G401 (cell line): ENCODE measurements at regions not wholly inside any gene's neighbourhood (a gene's known extent, or its start where the extent isn't known, plus 50 kb on each side); places are given as distances from the start of the nearest gene placed in this dataset.

Source experiments
- DNase-seq: peaks from one replicate; pipeline ENCODE4 v3.0.0-alpha.2; 2015; ENCODE audit warnings: low spot score
- in situ Hi-C: cut with HindIII; loops from 2 replicates; pipeline ENCODE4 v1.10.0; 2016; ENCODE audit warnings: low sequenced_read_pairs, mixed read lengths

DNA sequence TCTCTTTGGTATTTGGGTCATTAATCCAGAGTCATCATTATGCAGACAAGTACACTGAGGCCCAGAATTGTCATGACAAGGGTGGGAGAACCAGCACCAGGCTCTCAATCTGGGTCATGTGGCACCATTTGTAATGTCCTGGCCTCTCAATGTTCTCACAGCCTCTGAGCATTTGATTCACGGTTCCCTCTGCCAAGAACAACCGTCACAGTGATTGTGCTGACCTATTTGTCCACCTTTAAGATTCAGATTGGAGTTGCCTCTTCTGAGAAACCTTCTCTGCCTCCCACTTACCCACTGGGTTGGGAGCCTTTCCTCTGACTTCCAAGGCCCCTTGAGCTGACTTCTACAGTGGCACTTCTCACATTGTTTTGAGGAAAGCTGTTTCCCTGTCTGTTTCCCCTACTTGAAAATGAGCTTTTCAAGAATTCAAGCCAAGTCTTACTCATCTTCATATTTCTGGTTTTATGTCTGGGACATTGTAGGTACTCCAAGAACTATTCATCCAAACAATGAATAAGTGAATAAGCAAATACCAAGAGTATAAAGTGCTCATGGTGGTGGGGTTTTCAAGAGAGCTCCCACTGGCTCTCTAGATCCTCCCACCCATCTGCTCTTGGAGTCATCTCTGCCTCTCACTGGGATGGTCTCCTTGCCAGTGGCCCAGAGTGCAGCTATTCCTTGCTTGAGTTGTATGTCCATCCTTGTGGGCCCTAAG lies 126.4 kb upstream of the E2F8 start:
- in situ Hi-C loops = no loop called here
- DNase-seq = no peak

DNA sequence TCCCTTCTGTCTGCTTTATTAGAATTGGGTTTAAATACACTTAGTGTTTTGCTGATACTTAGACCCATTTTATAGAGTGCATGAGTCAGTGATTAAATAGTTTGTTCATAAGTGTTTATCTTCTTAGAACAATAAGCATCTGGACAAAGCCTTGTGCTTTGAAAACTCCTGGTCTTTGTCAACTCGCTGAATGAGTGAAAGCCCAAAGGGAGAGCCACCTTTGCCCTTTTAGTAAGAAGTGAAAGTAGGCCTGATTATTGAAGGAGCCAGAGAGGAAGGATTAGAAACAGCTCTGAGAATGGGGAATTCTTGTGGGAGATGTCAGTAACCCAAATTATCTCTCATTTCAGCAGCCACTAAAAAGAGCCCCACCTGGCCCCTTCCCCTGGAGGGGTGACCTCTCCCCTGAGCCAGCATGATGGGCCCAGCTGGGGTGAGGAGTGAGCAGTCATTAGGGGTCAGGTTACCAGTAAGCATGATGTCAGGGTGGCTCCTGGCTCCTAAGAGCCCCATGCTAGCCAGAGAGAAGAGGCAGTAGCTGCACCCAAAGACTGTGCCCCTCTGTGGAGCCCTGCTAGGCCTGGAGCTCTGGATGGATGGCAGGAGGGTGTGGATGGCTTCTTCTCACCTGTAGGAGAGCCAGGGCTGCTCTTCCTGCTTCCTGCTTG lies 125.1 kb upstream of the E2F8 start:
- DNase-seq = no peak
- in situ Hi-C loops = no loop called here

DNA sequence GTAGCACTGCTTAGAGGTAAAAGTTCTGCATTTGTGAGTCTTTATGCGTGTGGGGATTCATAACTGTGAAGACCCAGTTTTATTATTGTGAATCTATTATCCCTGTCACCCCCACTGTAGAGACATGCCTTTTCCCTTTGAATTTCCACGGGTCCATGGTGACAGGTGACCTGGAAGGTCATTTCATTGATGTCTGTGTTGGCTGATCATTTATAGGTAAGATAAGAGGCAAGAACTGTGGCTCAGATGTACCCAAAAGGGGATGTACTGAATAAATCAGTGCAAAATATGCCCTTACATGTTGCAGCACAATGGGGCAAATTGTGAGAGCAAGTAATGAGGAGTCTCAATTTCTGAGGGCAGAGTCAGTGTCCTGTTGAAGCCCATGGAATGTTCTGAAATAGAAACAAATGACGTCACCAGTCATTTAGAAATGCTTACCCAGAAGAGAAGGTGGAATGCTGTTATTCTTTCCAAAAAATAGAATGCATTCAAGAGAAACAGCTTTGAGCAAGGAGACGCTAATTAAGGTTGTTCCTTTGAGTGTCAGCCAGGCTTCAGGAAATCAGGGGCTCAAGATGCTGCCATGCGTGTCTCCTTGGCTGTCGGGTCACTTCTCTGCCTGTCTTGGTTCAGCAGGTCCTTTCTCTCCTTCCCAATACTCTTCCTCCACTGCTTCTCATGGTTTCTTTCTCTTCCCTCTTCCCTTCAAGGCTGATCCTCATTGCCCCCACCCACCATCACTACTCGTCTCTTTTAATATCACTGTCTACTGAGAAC lies 118.7 kb upstream of the E2F8 start:
- in situ Hi-C loops = no loop called here

DNA sequence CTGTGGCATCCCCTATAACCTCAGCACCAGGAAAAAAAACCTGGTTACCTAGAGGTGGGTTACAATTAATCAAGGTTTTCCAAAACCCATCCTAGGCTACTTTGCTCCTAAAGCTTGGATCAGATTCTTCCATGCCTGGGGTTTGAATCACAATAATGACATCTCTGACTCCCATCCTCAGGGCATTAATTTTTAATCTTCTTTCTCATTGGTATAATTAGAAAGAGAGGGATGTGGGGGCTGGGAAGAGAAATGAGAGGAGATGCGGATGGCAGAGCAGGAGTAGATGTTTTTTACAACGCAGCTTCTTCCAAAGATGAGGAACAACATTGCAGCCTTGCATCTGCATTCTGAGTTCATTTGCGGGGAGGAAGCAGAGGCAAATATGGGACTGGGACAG lies 117.2 kb upstream of the E2F8 start:
- in situ Hi-C loops = no loop called here
- no peak for DNase-seq

More for the DNA sequence above, 118.7 kb upstream of the E2F8 start:
- DNase-seq = no peak

DNA sequence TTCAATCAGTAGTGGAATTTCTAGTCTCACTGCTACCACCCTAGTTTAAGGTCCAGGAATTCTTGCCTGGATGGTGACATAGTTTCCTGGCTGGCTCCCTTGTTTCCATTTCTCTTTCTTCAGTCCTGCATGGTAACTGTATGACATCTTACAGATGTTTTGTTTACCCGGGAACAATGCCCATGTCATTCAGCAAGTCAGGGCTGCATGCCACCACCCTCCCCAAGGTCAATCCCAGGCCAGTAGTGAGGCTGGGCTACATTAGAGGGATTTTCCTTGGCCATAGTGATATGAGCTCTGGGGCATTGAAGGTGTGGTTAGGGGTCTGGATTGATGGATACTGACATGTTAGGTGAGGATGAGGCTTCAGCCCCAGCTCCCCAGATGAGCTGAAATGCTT lies 114.9 kb upstream of the E2F8 start:
- in situ Hi-C loops = no loop called here
- DNase-seq = no peak

DNA sequence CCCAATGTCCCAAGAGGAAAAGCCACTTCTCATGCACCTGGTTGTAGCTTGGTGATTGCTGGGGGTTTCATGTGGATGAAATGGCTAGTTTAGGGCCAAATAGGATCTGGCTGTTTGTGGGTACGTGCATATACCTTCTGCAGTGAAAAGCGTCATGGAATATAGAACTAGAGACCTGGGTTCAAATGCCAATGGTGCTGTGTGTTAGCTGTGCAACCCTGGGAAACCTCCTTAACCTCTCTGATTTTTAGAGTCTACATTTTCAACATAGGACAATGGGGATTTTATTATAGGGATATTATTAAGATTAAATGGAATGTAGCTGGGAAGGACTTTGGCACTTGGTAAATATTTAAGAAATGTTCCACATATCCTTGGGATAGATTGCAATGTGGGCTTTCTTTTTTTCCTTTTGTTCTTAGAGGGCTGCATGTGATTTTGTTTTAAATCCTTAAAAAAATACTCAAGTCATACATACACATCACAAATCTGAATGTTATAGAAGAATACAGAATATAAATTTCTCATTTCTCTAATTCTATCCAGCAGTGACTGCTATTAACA lies 112.6 kb upstream of the E2F8 start:
- no peak for DNase-seq
- in situ Hi-C loops = no loop called here

DNA sequence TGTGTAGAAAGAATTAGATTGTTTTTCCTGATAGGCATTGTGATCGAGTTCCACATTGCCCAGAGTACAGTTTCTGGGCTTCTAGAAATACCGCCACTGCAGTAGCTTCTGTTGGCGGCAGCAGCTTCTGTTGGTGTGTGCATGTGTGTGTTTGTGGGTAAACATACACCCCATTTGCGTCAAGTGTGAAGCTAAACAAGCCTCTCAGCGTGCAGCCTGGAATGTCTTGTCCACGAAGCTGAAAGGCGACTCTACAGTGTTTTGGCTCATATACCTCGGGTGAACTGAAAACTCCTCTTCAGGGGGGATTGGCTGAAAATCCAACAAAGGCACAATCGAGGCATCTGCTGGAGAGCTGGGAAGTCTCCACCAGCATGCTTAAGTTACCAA lies 112.0 kb upstream of the E2F8 start:
- in situ Hi-C loops = no loop called here
- no peak for DNase-seq

DNA sequence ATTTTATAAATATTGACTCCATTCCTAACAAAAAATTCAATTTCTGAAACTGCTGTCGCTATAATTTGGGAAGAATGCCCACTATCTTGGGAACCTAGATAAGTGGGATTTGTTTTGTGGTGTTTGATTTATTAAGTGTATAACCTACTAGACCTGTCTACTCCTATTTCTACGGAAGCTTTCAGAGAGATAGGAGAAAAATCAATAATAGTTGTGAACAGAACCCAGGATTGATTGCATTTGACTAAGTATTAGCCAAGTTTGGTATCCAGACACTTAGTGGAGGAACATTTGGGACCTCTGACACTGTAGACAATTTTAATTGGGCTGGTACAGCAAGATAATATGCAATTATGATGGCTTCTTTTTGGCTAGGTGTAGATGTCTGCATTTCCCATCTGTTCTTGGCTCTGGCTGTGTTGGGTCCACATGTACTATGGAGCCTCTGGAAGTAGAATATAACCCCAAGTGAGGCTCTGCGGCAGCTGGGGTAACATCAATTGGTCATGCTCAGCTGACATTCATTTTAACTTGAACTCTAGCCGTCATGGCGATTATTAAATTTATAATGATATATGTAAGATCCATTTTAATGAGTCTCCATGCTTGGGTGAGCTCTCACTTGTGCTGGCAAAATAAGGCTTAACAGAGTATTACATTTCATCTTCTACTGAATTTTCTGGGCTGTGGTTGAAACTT lies 111.5 kb upstream of the E2F8 start:
- no peak for DNase-seq
- in situ Hi-C loops = no loop called here

DNA sequence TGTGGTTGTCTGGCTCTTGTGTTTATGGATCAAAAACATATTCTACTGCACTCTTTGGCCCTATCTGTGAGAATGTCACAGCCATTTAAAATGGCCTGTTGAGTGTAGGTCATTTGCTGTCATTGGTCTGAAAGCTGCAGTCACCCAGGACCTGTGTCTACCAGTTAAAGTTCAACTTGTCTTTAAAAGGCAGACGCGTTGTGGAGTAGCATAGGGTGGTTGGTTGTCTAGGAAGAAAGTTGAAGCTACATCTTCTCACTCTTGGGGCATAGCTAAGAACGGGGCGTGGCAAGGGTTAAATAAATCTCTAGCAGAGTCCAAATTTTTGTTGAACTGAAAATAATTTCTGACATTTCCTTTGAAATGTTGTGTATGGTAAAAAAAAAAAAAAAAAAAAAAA lies 110.7 kb upstream of the E2F8 start:
- DNase-seq = no peak
- in situ Hi-C loops = no loop called here

DNA sequence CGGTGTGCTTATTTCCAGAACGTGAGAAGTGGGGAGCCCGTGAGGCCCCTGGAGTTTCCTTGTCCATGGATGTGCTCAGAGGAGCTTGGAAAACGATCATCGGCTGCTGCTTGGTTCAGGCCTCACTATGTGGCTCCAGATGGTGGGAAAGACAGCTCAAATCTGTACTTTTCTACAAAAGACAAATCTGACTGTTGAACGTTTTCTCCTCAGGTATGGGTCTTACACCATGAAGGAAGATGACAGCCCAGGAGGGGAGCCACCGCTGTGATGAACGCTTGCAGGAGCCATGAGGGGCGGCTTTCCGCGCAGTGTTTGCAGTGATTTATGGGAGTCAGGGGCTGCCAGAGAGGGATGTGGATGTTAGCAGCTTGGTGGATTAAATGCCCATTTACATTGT lies 109.4 kb upstream of the E2F8 start:
- in situ Hi-C loops = no loop called here
- DNase-seq = no peak

DNA sequence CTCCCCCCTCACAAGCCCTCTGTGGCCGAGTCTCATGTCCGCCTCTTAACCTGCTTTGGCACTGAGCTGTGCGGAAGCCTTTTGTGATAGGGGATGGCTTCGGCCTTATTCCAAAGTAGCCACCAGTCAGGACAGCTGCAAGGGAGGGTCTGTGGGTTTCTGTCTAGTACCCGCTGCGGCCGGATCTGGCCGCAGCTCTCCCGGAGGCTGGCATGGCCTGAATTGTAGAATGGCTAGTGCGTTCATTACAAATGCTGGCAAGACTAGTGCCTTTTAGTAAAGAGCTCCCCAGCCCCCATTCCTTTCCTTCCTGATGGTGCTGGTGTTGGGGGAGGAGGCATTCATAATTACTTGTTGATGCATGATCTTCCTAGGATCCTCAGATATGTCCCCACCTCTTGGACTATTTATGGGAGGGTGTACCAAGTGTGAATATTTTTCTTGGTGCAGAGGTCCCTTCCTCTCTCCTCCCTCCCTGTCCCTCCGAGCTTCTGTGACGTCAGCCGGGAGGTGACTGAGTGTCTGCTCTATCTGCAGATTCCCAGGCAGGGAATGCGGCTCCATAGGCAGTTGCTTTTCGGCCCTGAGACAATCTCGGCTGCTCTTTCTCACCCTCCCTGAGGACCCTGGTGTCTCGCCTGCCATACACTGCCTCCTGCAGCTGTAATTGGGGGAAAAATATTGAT lies 108.7 kb upstream of the E2F8 start:
- in situ Hi-C loops = no loop called here
- peak; percentile 9 for DNase-seq

DNA sequence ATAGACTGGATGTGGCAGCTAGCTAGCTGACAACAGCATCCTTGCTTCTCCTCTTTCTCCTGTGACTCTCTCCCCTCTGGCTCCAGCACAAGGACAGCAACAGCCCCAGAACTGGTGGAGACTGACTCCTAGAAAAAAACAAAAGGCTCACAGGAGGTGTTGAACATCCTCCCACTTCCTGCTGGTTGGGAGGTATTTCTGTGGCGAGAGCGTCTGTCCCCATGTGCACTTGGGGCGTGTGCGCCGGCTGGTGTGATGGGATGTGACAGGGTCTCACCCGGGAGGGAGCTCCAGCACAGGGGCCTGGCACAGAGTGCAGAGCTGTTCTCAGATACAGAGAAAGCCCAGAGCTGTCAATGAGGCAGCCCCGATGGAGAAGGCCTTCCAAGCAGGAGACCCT lies 107.2 kb upstream of the E2F8 start:
- no peak for DNase-seq
- in situ Hi-C loops = no loop called here

DNA sequence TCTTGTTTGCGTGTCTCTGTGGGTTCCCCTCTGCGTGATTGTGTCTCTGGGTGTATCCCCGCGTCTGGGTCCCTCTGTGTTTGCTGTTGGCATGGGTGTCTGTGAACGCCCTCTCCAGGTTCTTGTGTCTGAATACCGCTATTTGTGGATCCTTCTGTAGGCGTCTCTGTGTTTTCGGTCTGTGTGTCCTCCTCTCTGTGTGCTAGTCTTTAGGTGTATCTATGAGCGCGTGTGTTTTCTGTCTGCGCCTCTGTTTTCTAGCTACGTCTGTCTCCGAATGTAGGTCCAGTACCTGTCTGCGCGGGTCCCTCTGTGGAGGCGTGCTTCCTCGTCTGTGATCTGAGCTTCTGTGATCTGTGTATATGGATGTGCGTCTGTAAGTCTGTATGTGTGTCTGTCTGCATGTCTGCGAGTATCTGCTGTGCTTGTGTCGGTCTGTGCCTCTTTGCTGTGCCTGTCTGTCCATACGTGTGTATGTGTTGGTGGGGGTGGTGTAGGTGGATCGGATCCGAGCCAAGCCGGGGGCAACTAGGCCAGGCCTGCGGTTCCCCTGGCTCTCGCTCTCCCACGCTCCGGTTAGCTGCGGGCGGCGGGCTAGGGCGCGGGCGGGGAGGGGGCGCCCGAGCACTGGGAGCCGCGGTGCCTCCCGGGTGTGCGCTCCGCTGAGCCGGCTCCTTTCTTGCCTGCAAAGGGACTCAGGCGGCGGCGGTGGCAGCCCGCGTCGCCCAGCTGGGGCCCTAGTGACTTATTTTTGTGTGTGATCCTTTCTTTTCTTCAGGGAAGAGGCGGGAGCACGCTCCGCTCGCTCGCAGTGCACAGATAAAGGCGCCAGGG lies 105.3 kb upstream of the E2F8 start:
- peak; percentile 5 for DNase-seq
- in situ Hi-C loops = no loop called here

DNA sequence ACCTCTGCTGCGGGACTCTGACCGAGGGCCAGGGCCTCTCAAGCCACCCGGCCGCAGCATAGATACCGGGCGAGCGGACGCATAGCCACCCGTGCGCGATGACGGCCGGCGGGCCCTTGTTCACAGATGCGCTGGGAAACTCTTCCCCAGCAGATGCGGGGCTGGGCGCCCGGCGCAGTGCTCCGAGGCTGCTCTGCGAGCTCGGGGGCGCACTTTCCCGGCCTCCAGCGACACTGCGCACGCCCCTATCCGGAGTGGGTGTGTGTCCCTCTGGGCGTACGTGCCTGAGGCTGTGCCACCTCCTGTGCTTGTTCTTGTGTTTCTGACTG lies 104.7 kb upstream of the E2F8 start:
- in situ Hi-C loops = no loop called here
- DNase-seq = no peak

DNA sequence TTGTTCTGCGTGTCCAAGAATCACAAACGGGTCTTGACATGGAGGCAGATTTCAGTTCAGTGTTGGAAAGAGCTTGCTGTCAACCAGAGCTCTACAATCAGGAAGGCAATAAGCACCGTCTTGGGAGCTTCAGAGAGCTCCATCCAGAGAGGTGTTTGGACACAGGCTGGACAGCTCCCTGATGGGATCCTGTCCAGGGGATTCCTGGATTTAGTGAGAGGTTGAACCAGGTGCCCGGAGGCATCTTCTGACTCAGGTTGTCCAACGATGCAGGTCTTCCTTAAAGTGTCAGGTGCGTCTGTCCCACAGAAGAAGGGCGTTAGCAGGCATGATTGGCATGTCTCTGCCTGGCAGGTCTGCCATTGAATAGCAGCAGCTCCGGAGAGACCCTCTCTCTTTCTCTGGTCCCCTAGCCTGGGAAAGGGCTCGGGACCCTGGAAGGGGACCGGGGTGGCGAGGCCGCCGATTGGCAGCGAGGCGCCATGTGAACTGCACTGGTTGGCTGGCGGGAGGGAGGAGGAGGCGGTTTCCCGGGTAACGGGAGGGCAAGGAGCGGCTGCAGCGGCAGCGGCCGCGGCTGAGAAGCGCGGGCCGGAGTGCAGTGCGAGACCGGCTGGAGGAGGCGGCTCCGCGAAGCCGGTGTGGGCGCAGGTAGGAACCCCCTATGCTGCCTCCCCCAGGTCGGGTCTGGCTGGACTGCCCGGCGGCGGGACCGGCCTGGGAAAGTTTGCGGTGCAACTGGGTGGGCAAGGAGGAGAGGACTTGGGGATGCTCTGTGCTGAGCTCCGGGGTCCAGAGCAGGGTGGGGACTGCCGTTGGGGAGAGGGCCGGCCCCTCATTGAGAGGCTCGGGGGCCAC lies 104.1 kb upstream of the E2F8 start:
- peak; percentile 43 for DNase-seq
- in situ Hi-C loops = no loop called here

DNA sequence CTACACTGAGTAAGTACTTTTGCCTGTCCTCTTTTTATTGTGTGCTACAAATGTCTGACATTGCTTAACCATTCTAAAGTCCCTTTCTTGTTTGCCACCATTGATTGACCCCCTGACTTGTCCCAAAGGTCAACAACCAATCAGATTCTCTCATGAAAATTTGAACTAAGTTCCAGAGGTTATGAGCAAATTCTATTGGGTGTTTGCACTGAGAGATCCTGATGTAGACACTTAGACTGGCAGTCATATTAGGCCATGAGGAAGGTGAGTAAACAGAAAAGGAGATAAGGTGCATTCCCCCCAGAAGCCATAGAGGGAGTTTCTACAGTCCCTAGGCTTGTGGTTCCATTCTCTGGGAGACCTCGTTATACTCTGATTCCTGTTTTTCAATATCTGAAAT lies 101.3 kb upstream of the E2F8 start:
- DNase-seq = no peak
- in situ Hi-C loops = no loop called here

DNA sequence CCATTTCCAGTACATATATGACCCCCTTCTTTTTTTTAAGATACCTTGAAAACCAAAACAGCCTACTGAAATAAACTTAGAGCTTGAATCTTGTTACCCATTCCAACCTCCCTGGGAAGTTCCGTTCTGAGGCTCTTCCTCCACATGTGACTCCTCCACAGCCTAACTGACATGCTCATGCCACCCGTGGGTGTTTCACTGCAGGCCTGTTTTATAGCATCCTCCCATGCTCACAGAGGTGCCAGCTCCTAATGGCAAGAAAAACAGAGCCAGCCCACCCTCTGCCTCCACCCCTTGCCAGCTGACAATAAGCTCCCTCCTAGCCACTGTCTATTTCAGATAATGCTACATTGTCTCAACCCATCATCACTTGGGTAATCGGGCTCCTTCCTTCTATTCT lies 97.6 kb upstream of the E2F8 start:
- no peak for DNase-seq
- in situ Hi-C loops = no loop called here

DNA sequence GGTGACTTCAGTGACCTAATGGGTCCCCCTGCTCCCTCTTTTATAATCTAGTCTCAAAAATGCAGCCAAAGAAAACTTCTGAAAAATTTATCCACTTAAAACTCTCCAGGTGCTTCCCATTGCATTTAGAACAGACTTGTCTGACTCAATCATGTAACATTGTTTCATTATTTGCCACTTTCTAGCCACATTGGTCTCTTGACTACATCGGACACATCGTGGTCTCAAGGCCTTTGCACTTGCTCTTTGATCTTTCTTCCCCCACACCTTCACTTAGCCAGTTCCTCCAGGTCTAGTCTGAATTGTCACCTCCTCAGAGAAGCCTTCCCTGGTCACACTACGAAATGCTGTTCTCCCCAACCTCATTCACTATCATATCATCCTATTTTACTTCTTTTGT lies 97.0 kb upstream of the E2F8 start:
- in situ Hi-C loops = no loop called here
- no peak for DNase-seq
